ENCODE measurements at regions not wholly inside any gene's neighbourhood (a gene's known extent, or its start where the extent isn't known, plus 50 kb on each side); places are given as distances from the start of the nearest gene placed in this dataset.

- Histone ChIP-seq H3K14ac (ENCODE audit: low read length) (no peak overlapping the region), H3K36me3 (replicated peaks in 1 of 2; ENCODE audit: control insufficient read depth in 2 of 2, insufficient read depth in 2 of 2, low read length in 2 of 2) (no peaks in the 10 kb centered on the region), H3K18ac (ENCODE audit: low read length) (no peak overlapping the region), H3K4me1 (ENCODE audit: control insufficient read depth in 2 of 2, insufficient read depth in 1 of 2, low read depth in 1 of 2, low read length in 2 of 2) (peaks cover 0 to 3% of the 10 kb centered on the region in 2 donors), H3K27me3 (ENCODE audit: control insufficient read depth in 3 of 3, insufficient read depth in 3 of 3, low read depth in 1 of 3, low read length in 3 of 3) (no peaks in the 10 kb centered on the region), H3K27ac (replicated peaks; ENCODE audit: low read length) (no peak overlapping the region), H3K4me3 (ENCODE audit: low read length in 2 of 2) (no peak overlapping the region), H2BK15ac (ENCODE audit: low read length) (no peak overlapping the region), H3K79me1 (ENCODE audit: low read depth, low read length) (no peaks in the 10 kb centered on the region), H4K8ac (ENCODE audit: low read depth, low read length) (no peak overlapping the region), H2AK5ac (ENCODE audit: low read depth, low read length) (no peak overlapping the region), H3K4ac (ENCODE audit: low read length) (no peak overlapping the region), H4K91ac (ENCODE audit: low read depth, low read length, poor library complexity) (no peak overlapping the region), H3K9me3 (replicated peaks in 1 of 2; ENCODE audit: control insufficient read depth in 2 of 2, insufficient read depth in 1 of 2, low read depth in 1 of 2, low read length in 2 of 2) (no peaks in the 10 kb centered on the region), H2BK5ac (ENCODE audit: low read length) (no peak overlapping the region), H3K9ac (ENCODE audit: low read depth, low read length, poor library complexity) (no peak overlapping the region), H3K23ac (ENCODE audit: low read depth, low read length, poor library complexity) (no peak overlapping the region), H3K4me2 (ENCODE audit: insufficient read depth, low read length, poor library complexity, severe bottlenecking) (no peak overlapping the region), H2AFZ (ENCODE audit: low read length) (no peak overlapping the region), H2BK120ac (ENCODE audit: low read depth, low read length) (no peak overlapping the region), H2BK12ac (ENCODE audit: low read length) (no peak overlapping the region)
- no CpG with 5 or more reads among the region's 10 CpGs for WGBS, 2 donors (ENCODE audit: extremely low coverage in 2 of 2, insufficient read length in 2 of 2, insufficient replicate concordance in 1 of 2)
- peak; percentile 48 for DNase-seq (ENCODE audit: low spot score)
Observed at GRCh38 chr15:59917504-59918157, 86.5 kb upstream of the FOXB1 start.

GRCh38 chr15:59906046-59906445 is 98.1 kb upstream of the FOXB1 start:
- no peak for DNase-seq (ENCODE audit: low spot score)
- no CpG with 5 or more reads among the region's 1 CpG for WGBS, 2 donors (ENCODE audit: extremely low coverage in 2 of 2, insufficient read length in 2 of 2, insufficient replicate concordance in 1 of 2)
- Histone ChIP-seq H3K9ac (ENCODE audit: low read depth, low read length, poor library complexity) (no peak overlapping the region), H2AK5ac (ENCODE audit: low read depth, low read length) (no peak overlapping the region), H4K91ac (ENCODE audit: low read depth, low read length, poor library complexity) (no peak overlapping the region), H3K9me3 (replicated peaks in 1 of 2; ENCODE audit: control insufficient read depth in 2 of 2, insufficient read depth in 1 of 2, low read depth in 1 of 2, low read length in 2 of 2) (peaks cover 0 to 2% of the 10 kb centered on the region in 2 donors), H2AFZ (ENCODE audit: low read length) (no peak overlapping the region), H3K36me3 (replicated peaks in 1 of 2; ENCODE audit: control insufficient read depth in 2 of 2, insufficient read depth in 2 of 2, low read length in 2 of 2) (no peaks in the 10 kb centered on the region), H3K79me1 (ENCODE audit: low read depth, low read length) (no peaks in the 10 kb centered on the region), H3K14ac (ENCODE audit: low read length) (no peak overlapping the region), H2BK15ac (ENCODE audit: low read length) (no peak overlapping the region), H3K23ac (ENCODE audit: low read depth, low read length, poor library complexity) (no peak overlapping the region), H3K4me2 (ENCODE audit: insufficient read depth, low read length, poor library complexity, severe bottlenecking) (no peak overlapping the region), H3K27me3 (ENCODE audit: control insufficient read depth in 3 of 3, insufficient read depth in 3 of 3, low read depth in 1 of 3, low read length in 3 of 3) (no peaks in the 10 kb centered on the region), H4K8ac (ENCODE audit: low read depth, low read length) (no peak overlapping the region), H3K4ac (ENCODE audit: low read length) (no peak overlapping the region), H3K18ac (ENCODE audit: low read length) (no peak overlapping the region), H3K4me3 (ENCODE audit: low read length in 2 of 2) (no peak overlapping the region), H3K27ac (replicated peaks; ENCODE audit: low read length) (no peak overlapping the region), H2BK12ac (ENCODE audit: low read length) (no peak overlapping the region), H2BK5ac (ENCODE audit: low read length) (no peak overlapping the region), H2BK120ac (ENCODE audit: low read depth, low read length) (no peak overlapping the region), H3K4me1 (ENCODE audit: control insufficient read depth in 2 of 2, insufficient read depth in 1 of 2, low read depth in 1 of 2, low read length in 2 of 2) (peaks cover 0 to 2% of the 10 kb centered on the region in 2 donors)

GRCh38 chr15:59905176-59905575 is 98.9 kb upstream of the FOXB1 start:
- no peak overlapping the region for H3K14ac ChIP-seq (ENCODE audit: low read length)
- H3K4me1 ChIP-seq (ENCODE audit: control insufficient read depth in 2 of 2, insufficient read depth in 1 of 2, low read depth in 1 of 2, low read length in 2 of 2), result peaks cover 0 to 2% of the 10 kb centered on the region in 2 donors
- no peak overlapping the region for H3K27ac ChIP-seq (replicated peaks; ENCODE audit: low read length)
- H2BK12ac ChIP-seq (ENCODE audit: low read length), result no peak overlapping the region
- H2AFZ ChIP-seq (ENCODE audit: low read length), result no peak overlapping the region
- no peaks in the 10 kb centered on the region for H3K79me1 ChIP-seq (ENCODE audit: low read depth, low read length)
- H4K8ac ChIP-seq (ENCODE audit: low read depth, low read length), result no peak overlapping the region
- no peak overlapping the region for H2BK15ac ChIP-seq (ENCODE audit: low read length)
- no peak overlapping the region for H2BK5ac ChIP-seq (ENCODE audit: low read length)
- DNase-seq (ENCODE audit: low spot score), result no peak
- no peak overlapping the region for H3K4ac ChIP-seq (ENCODE audit: low read length)
- no peak overlapping the region for H4K91ac ChIP-seq (ENCODE audit: low read depth, low read length, poor library complexity)
- WGBS, 2 donors (ENCODE audit: extremely low coverage in 2 of 2, insufficient read length in 2 of 2, insufficient replicate concordance in 1 of 2), result no CpG with 5 or more reads among the region's 4 CpGs
- no peak overlapping the region for H3K4me3 ChIP-seq (ENCODE audit: low read length in 2 of 2)
- no peak overlapping the region for H2BK120ac ChIP-seq (ENCODE audit: low read depth, low read length)
- H3K9me3 ChIP-seq (replicated peaks in 1 of 2; ENCODE audit: control insufficient read depth in 2 of 2, insufficient read depth in 1 of 2, low read depth in 1 of 2, low read length in 2 of 2), result peaks cover 0 to 2% of the 10 kb centered on the region in 2 donors
- H3K23ac ChIP-seq (ENCODE audit: low read depth, low read length, poor library complexity), result no peak overlapping the region
- H2AK5ac ChIP-seq (ENCODE audit: low read depth, low read length), result no peak overlapping the region
- no peak overlapping the region for H3K18ac ChIP-seq (ENCODE audit: low read length)
- H3K9ac ChIP-seq (ENCODE audit: low read depth, low read length, poor library complexity), result no peak overlapping the region
- no peak overlapping the region for H3K4me2 ChIP-seq (ENCODE audit: insufficient read depth, low read length, poor library complexity, severe bottlenecking)
- H3K27me3 ChIP-seq (ENCODE audit: control insufficient read depth in 3 of 3, insufficient read depth in 3 of 3, low read depth in 1 of 3, low read length in 3 of 3), result no peaks in the 10 kb centered on the region
- no peaks in the 10 kb centered on the region for H3K36me3 ChIP-seq (replicated peaks in 1 of 2; ENCODE audit: control insufficient read depth in 2 of 2, insufficient read depth in 2 of 2, low read length in 2 of 2)

- DNase-seq (ENCODE audit: low spot score), result no peak
- no CpG with 5 or more reads among the region's 17 CpGs for WGBS, 2 donors (ENCODE audit: extremely low coverage in 2 of 2, insufficient read length in 2 of 2, insufficient replicate concordance in 1 of 2)
Observed at GRCh38 chr15:59904450-59905135, 99.5 kb upstream of the FOXB1 start.

More at GRCh38 chr15:59904450-59905135, 99.5 kb upstream of the FOXB1 start:
- H2BK120ac ChIP-seq (ENCODE audit: low read depth, low read length), result no peak overlapping the region
- no peak overlapping the region for H3K4me2 ChIP-seq (ENCODE audit: insufficient read depth, low read length, poor library complexity, severe bottlenecking)
- no peak overlapping the region for H4K8ac ChIP-seq (ENCODE audit: low read depth, low read length)
- no peaks in the 10 kb centered on the region for H3K9me3 ChIP-seq (replicated peaks in 1 of 2; ENCODE audit: control insufficient read depth in 2 of 2, insufficient read depth in 1 of 2, low read depth in 1 of 2, low read length in 2 of 2)
- H3K4ac ChIP-seq (ENCODE audit: low read length), result no peak overlapping the region
- no peak overlapping the region for H3K9ac ChIP-seq (ENCODE audit: low read depth, low read length, poor library complexity)
- H3K4me1 ChIP-seq (ENCODE audit: control insufficient read depth in 2 of 2, insufficient read depth in 1 of 2, low read depth in 1 of 2, low read length in 2 of 2), result no peaks in the 10 kb centered on the region
- no peak overlapping the region for H3K23ac ChIP-seq (ENCODE audit: low read depth, low read length, poor library complexity)
- no peak overlapping the region for H3K4me3 ChIP-seq (ENCODE audit: low read length in 2 of 2)
- H2BK12ac ChIP-seq (ENCODE audit: low read length), result no peak overlapping the region
- no peaks in the 10 kb centered on the region for H3K36me3 ChIP-seq (replicated peaks in 1 of 2; ENCODE audit: control insufficient read depth in 2 of 2, insufficient read depth in 2 of 2, low read length in 2 of 2)
- no peak overlapping the region for H4K91ac ChIP-seq (ENCODE audit: low read depth, low read length, poor library complexity)
- H3K27ac ChIP-seq (replicated peaks; ENCODE audit: low read length), result no peak overlapping the region
- no peak overlapping the region for H2AFZ ChIP-seq (ENCODE audit: low read length)
- H3K18ac ChIP-seq (ENCODE audit: low read length), result no peak overlapping the region
- no peak overlapping the region for H2BK5ac ChIP-seq (ENCODE audit: low read length)
- no peak overlapping the region for H3K14ac ChIP-seq (ENCODE audit: low read length)
- H3K79me1 ChIP-seq (ENCODE audit: low read depth, low read length), result no peaks in the 10 kb centered on the region
- peaks cover 0 to 3% (median 0%) of the 10 kb centered on the region in 3 experiments for H3K27me3 ChIP-seq (ENCODE audit: control insufficient read depth in 3 of 3, insufficient read depth in 3 of 3, low read depth in 1 of 3, low read length in 3 of 3)
- no peak overlapping the region for H2BK15ac ChIP-seq (ENCODE audit: low read length)
- H2AK5ac ChIP-seq (ENCODE audit: low read depth, low read length), result no peak overlapping the region

All from neuronal stem cell (in vitro differentiated cells).